Activated B cell treated with CpG ODN at 0.5 μM for 24 hours (primary cell): ENCODE measurements at regions not wholly inside any gene's neighbourhood (a gene's known extent, or its start where the extent isn't known, plus 50 kb on each side); places are given as distances from the start of the nearest gene placed in this dataset.

Experiments
- ATAC-seq: fragments of 200-7000 bp; cut with Tn5 transposase; one replicate; pipeline ENCODE4 v1.10.0; 2021; ENCODE audit warnings: low read depth, mild to moderate bottlenecking, moderate library complexity
- CTCF ChIA-PET: fragments of 350-600 bp; sonication (Branson Sonifier 250); formaldehyde crosslinking; loops from one replicate; lab custom pipeline; 2021; ENCODE audit warnings: antibody characterized with exemption; lab: Charles Lee
- POLR2A ChIA-PET: fragments of 350-600 bp; sonication (Branson Sonifier 250); formaldehyde crosslinking; loops from one replicate; lab custom pipeline; 2021; ENCODE audit warnings: antibody characterized with exemption; lab: Charles Lee
- DNase-seq: peaks from one replicate; pipeline ENCODE4 v3.0.0; 2022
- H3K27ac Mint-ChIP-seq: one replicate; pipeline ENCODE4 v1.8.0; 2020; ENCODE audit warnings: mixed read lengths
- H3K27me3 Mint-ChIP-seq: one replicate; pipeline ENCODE4 v1.8.0; 2021; ENCODE audit warnings: mixed read lengths
- H3K36me3 Mint-ChIP-seq: one replicate; pipeline ENCODE4 v1.8.0; 2021; ENCODE audit warnings: low read depth, mixed read lengths
- H3K4me1 Mint-ChIP-seq: one replicate; pipeline ENCODE4 v1.8.0; 2021; ENCODE audit warnings: mixed read lengths
- H3K4me3 Mint-ChIP-seq: one replicate; pipeline ENCODE4 v1.8.0; 2020; ENCODE audit warnings: mild to moderate bottlenecking, mixed read lengths
- H3K9me3 Mint-ChIP-seq: one replicate; pipeline ENCODE4 v1.8.0; 2020; ENCODE audit warnings: mixed read lengths
- CTCF ChIP-seq: fragments of 200-600 bp; IDR thresholded peaks from one replicate; pipeline ENCODE4 v1.8.0; 2022; ENCODE audit warnings: antibody characterized with exemption, mild to moderate bottlenecking
- intact Hi-C: fragments of 100-400 bp; cut with micrococcal nuclease; formaldehyde crosslinking; loops from one replicate; pipeline ENCODE4 v1.15.1; 2024

GRCh38 chr1:56311766-56312165 lies 267.6 kb downstream of the PLPP3 start:
- ATAC-seq (no peak), DNase-seq (no peak)
- Mint-ChIP-seq H3K9me3 (peaks cover 3% of the 10 kb centered on the region), H3K27me3 (peaks cover 8% of the 10 kb centered on the region), H3K4me1 (no peaks in the 10 kb centered on the region), H3K36me3 (no peaks in the 10 kb centered on the region), H3K4me3 (no peak overlapping the region), H3K27ac (no peak overlapping the region)
- CTCF ChIA-PET, result no interaction called here
- no peak for TF ChIP-seq CTCF
- intact Hi-C loops, result no loop called here
- POLR2A ChIA-PET, result no interaction called here

GRCh38 chr1:56310945-56311344 lies 268.4 kb downstream of the PLPP3 start:
- H3K27ac Mint-ChIP-seq, result no peak overlapping the region
- peaks cover 3% of the 10 kb centered on the region for H3K9me3 Mint-ChIP-seq
- no peak overlapping the region for H3K4me3 Mint-ChIP-seq
- CTCF ChIA-PET, result no interaction called here
- H3K4me1 Mint-ChIP-seq, result no peaks in the 10 kb centered on the region
- ATAC-seq (no peak), DNase-seq (no peak)
- no peaks in the 10 kb centered on the region for H3K36me3 Mint-ChIP-seq
- H3K27me3 Mint-ChIP-seq, result peaks cover 8% of the 10 kb centered on the region
- TF ChIP-seq CTCF, result no peak
- POLR2A ChIA-PET, result no interaction called here
- intact Hi-C loops, result no loop called here

DNA sequence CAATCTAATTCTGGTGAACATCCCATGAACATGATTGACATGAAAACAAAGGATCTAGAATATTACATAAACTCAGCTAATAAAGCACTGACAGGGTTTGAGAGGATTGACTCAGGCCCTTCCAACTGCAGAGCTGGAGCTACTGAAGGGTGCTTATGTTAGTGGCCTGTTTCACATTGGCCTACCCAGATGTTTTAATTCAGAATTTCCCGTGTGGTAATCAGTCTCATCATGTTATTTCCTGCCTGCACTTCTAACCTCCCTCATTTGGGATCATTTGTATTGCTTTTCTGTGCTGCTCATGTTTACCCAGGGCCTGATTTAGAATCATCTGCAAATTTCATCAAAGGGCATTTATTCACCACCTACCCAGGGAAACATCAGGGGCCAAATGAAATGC lies 270.3 kb downstream of the PLPP3 start:
- CTCF ChIA-PET, result no interaction called here
- H3K27me3 Mint-ChIP-seq, result peaks cover 8% of the 10 kb centered on the region
- H3K9me3 Mint-ChIP-seq, result peaks cover 3% of the 10 kb centered on the region
- no peak for ATAC-seq
- TF ChIP-seq CTCF, result no peak
- no peak overlapping the region for H3K27ac Mint-ChIP-seq
- POLR2A ChIA-PET, result no interaction called here
- no peaks in the 10 kb centered on the region for H3K4me1 Mint-ChIP-seq
- H3K36me3 Mint-ChIP-seq, result no peaks in the 10 kb centered on the region
- intact Hi-C loops, result no loop called here
- no peak for DNase-seq
- no peak overlapping the region for H3K4me3 Mint-ChIP-seq

- Mint-ChIP-seq H3K9me3 (no peaks in the 10 kb centered on the region), H3K4me1 (no peaks in the 10 kb centered on the region), H3K27ac (no peak overlapping the region), H3K4me3 (no peak overlapping the region), H3K27me3 (no peaks in the 10 kb centered on the region), H3K36me3 (no peaks in the 10 kb centered on the region)
- ChIA-PET CTCF (no interaction called here), POLR2A (no interaction called here)
- TF ChIP-seq CTCF, result no peak
- intact Hi-C loops, result no loop called here
- no peak for DNase-seq
- ATAC-seq, result no peak
Measured at GRCh38 chr1:56304975-56305374, 274.4 kb downstream of the PLPP3 start.

GRCh38 chr1:56303805-56304204 lies 275.6 kb downstream of the PLPP3 start:
- no peak overlapping the region for H3K4me3 Mint-ChIP-seq
- no peaks in the 10 kb centered on the region for H3K4me1 Mint-ChIP-seq
- H3K9me3 Mint-ChIP-seq, result no peaks in the 10 kb centered on the region
- H3K36me3 Mint-ChIP-seq, result no peaks in the 10 kb centered on the region
- no peak for TF ChIP-seq CTCF
- CTCF ChIA-PET, result no interaction called here
- POLR2A ChIA-PET, result no interaction called here
- ATAC-seq (no peak), DNase-seq (no peak)
- no peaks in the 10 kb centered on the region for H3K27me3 Mint-ChIP-seq
- intact Hi-C loops, result no loop called here
- no peak overlapping the region for H3K27ac Mint-ChIP-seq
